GM19239 (cell line): ENCODE measurements at regions not wholly inside any gene's neighbourhood (a gene's known extent, or its start where the extent isn't known, plus 50 kb on each side); places are given as distances from the start of the nearest gene placed in this dataset.

Source experiments
- DNase-seq: peaks from one replicate; pipeline ENCODE4 v3.0.0; 2011; ENCODE audit warnings: low spot score; ENCODE audit not compliant: insufficient read length
- FAIRE-seq: peaks from 2 replicates; lab custom pipeline; 2011; peaks lifted over from hg19 to GRCh38; lab: Jason Lieb, UNC

DNA sequence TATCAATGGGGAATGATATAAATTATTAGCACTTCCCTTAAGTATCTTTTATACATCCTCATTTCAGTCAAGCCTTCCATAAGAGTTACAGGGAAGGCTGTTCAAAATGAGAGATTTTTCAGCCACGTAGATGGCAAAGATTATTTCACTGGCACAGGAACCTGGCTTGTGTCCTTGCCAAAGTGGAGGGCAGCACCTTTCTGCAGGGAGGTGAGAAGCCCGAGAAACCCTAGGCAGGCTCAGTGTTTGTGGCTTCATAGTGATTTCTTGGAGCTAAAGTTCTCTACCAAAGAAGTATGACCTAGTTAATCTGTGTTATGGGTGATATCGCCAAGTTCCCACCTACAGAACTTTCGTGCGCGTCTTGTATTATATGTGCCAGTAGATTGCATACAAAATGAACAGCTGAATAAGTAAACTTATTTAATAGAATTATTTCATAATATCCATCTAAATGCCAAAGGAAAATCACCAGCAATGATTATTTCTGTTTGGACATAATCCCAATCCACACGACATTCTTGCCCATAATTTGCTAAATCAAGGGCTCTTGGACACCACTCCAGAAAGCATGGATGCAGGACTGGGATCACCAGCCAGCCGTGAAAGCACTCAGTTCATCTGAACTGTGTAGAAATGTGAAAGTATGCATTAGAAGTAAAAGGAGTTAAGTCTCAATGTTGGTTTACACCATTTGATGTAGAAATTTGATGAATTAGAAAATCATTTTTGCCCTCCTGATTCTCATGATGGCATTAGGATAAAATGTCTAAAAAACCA lies 150.4 kb upstream of the RNF32 start:
- DNase-seq (no peak), FAIRE-seq (no peak)

DNA sequence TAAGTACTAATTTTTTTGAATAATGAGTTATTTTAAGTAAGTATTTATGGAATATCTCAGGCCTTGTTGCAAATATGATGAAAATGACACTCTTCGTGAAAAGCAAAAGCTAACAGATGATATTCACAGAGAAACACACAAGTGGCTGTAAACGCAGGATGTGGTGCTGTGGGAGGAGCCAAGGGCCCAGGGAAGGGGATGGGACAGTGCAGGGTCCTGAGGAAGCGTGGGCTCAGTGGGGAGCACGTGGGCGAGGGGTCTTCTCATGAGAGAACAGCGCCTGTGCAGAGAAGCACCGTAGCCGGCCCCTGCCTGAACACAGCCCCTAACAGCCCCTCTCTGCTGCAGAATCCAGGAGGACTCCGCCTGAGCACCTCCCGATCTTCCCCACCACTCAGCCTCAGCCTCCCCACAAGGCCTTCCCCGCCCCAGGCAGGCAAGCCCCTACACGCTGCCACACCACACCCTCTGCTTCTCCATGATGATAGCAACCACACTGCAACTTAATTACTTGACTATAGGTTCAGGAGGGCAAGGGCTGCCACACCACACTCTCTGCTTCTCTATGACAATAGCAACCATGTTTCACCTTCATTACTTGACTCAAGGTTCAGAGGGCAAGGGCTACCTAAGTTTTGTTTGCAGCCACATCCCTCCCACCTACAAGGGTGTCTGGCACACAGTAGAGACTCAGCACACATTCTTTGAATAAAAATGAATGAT lies 152.6 kb upstream of the RNF32 start:
- no peak for FAIRE-seq

DNA sequence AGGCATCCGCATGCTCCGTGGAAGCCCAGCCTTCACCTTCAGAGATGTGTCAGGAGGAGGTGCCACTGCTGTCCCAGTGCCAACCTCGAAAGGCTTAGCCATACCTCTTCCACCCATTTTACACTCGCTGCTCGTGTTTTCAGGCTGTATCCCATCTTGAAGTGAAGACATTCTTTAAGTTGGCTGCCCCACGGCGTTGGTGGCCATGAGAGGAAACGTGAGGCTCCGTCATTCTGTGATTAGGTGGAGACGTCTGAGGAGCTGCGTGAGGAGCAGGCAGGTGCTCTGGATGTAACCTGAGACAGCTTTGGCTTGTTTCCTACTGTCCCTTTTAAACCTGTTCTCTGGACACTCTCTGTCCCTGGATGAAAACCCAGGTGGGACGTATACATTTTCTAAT lies 159.9 kb upstream of the RNF32 start:
- no peak for FAIRE-seq
- DNase-seq = no peak

More for the DNA sequence above, 152.6 kb upstream of the RNF32 start:
- DNase-seq = no peak

DNA sequence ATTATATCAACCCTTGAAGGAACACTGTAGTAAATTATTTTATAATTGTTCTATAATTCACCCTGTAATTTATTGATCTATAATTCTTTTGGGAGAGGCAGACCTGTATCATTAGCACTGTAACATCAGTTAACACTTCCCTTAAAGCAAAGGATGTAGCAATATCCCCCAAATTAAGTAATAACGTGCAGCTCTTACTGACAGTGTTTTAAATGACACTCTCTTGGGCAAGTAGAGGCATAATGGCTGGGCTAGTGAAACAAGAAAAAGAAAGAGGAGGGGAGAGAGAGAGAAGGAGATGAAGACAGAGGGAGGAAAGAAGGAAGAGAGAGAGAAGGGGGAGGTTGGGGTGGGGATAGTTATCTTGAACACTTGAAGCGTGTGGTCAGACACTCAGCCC lies 161.0 kb upstream of the RNF32 start:
- FAIRE-seq = no peak
- DNase-seq = no peak

DNA sequence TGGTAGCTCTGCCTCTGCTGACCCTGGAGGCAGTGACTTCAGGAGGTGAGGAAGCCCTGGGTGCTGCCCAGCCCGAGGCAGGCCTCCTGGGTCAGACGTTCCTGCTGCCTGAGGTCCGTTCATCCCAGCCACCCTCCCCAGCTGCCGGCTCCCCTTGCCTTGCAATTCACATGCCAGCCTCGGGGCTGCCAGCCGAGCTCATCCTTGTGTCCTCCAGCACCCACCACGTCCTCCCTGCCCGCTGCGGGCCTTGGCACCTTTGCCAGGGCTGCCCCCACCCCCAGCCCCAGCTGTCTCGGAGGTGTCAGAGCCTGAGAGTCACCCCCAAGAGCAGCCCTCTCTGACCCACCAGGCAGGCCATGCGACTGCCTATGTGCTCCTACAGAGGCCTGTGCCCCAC lies 162.1 kb upstream of the RNF32 start:
- FAIRE-seq (no peak), DNase-seq (no peak)

DNA sequence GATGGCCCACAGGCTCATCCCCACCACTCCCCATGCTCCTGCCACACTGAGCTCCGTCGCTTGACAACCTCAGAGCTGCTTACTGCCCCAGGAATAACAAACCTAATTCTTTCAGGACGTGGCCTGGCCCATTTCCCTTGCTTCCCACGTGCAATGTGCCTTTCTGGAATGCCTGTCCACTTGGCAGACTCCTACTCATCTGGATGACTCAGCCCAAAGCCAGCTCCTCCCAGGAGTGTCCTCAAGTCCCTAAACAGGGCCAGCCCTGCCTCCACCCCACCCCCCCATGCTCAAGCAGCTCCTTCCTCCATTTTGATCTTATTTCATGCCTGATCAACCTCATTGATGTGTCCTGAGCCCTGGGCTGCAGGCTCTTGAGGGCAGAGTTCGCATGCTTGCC lies 164.9 kb upstream of the RNF32 start:
- FAIRE-seq = no peak
- no peak for DNase-seq

DNA sequence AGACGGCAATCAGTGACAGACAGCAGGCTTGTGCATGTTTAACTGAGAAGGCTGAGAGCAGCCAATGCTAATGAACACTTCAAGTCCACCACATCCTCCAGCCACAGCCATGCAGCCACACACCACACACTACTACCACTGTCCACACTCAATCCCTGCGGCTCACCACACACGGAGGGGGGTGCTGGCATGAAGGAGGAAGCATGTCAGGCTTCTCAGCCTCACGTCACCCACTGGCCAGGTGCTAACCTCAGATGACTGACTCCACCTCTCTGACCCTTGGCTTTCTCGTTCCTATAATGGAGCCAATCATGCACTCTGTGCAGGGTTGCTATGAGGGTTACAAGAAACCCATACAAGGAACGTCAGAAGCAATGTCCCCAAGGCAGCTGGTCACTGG lies 165.4 kb upstream of the RNF32 start:
- FAIRE-seq = no peak
- DNase-seq = no peak

DNA sequence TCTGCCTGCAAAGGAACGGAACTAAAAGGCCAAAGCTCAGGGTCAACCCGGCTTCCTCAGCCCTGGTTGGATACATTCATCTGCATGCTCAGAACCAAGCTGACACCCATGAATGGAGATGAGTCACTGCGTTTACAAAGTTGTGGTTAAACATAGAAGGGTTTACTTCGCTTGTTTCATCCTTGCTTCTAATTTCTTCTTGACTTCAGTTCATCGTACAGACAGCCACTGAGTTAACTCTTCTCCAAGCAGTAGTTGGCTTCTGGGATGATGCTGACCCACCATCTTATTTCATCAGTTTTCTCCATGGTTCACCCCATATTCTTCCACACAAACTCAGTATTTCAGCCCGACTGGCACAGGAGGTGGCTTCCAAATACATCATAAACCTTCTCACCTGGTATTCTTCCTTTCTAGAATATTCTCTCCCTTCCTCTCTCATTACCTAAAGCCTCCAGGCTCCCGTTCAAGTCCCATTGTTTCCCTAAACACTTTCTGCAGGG lies 166.3 kb upstream of the RNF32 start:
- no peak for DNase-seq
- no peak for FAIRE-seq

DNA sequence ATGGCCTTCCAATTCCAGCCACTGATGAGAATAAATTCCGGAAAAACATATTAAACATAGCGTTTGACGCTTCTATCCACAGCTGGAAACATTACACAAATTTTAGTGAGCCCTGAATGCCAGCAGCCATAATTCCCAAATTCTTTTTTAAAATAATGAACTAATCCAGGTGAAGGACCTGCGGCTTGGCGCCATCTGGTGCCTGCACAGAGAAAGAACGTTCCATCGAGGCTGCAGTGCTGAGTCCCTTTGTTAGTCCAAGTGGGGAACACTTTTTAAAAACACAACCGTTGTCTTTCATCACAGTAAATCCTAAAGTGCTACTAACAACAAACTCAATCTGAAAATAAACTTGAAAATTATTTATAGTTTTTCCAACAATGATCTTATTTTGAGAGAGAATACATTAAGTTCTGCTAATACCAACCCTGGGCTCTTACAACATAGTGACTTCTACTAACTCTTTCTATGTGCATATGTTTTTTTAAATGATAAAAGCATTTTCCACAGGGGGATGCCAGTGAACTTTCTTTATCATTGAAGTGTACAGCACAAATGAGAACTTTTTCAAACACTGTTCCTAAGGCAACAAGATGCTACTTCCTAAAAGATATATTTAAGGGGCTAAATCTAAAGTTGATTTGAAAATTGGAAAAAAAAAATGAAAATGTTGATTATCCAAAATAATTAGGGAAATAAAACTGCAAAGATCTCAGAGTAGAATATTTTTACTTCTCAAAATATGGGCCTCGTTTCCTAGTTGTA lies 166.9 kb upstream of the RNF32 start:
- FAIRE-seq (peak; percentile 56), DNase-seq (peak; percentile 48)

DNA sequence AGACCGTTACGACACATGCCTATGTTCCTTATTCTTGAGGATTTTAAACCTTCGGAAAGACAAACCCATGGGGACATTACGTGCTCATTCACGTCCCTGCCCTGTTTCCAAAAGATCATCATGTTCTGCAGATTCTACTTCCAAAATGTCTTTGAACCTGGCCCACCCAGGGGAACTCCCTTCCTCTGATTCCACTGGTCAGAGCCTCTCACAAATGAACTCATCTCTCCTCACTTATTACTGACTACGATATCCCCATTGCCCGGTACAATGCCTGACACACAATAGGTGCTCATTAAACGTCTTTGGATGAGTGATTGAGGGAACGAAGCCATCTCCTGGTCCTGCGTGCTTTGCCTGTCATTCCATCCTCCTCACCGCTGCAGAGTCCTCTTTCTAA lies 168.3 kb upstream of the RNF32 start:
- DNase-seq = no peak
- FAIRE-seq = no peak

DNA sequence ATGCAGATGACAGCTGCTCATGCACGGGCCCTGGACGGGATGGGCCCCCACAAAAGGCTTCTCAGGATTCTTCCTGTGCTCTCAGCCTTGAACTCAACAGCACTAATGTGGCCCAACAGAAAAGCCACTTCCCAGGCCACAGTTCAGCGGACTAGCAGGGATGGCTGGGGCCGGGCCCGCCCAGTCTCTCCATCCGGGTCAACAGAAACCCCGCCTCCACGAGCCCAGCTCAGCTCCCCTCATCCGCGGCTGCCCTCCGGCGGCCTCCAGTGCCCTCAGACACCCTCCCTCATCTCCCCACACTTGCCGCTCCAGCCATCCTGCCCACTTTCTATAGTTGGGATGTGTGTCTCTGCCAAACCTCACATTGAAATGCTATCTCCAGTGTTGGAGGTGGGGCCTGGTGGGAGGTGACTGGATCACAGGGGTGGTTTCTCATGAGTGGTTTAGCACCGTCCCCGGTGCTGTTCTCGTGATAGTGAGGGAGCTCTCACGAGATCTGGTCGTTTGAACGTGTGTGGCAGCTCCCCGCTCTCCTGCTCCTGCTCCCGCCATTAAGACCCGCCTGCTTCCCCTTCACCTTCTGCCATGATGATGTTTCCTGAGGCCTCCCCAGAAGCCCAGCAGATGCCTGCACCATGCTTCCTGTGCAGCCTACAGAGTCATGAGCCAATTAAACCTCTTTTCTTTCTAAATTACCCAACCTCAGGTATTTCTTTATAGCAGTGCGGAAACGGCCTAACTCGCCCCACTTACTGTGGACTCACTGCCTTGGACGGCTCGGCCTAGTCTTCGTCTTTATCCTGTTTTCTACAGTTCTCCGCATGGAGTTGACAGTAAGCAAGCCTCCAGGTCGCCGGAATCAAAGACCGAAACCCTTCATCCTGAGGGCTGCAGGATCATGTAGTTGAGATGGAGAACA lies 169.9 kb upstream of the RNF32 start:
- DNase-seq = no peak

DNA sequence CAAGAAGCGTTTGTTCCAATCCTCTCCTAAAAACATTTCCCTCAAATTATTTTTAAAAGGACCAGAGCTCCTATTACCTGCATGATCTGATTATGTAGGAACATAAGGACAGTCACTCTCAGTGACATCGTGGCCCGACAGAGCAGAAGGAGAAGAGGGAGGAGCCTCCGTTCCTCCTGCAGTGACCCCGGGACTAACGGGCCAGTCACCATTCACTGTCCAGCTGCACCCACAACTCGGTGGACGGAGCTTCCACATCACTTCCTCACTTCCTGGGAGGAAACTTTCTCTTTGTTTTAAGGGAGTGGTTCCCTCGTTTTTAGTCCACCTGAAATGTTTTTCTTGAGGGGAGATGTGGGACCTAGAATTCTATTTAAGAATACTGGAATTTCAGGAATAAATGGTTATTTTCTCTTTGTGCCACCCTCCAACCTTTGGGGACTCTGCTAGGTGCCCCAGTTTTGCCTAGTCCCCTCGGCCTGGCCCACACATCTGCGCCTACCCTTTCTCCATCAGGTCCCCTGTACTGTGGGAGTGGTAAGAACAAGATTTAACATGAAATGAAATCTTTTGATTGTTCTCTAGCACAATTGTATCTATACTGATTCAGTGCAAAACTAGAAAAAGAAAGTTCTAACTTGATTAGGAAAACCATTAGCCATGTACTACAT lies 173.5 kb upstream of the RNF32 start:
- DNase-seq (no peak), FAIRE-seq (no peak)

More for the DNA sequence above, 169.9 kb upstream of the RNF32 start:
- FAIRE-seq = no peak

DNA sequence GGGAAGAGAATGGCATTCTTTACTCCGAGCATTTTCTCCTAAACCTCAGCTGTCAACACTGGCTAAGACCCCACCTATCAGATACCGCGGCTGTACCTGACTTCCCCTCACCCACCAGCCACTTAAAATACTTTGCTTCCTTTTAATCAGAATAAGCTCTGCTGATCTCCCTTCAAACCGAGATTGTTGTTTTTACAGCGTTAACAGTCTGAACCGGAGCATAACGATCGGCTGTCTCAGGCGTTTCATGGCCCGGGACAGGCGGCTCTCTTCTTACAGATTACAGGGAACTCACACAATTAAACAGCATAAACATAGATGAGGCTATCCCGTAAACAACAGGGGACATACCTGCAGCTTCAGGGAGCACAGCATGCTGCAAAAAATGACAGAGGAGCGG lies 174.3 kb upstream of the RNF32 start:
- no peak for DNase-seq
- no peak for FAIRE-seq

DNA sequence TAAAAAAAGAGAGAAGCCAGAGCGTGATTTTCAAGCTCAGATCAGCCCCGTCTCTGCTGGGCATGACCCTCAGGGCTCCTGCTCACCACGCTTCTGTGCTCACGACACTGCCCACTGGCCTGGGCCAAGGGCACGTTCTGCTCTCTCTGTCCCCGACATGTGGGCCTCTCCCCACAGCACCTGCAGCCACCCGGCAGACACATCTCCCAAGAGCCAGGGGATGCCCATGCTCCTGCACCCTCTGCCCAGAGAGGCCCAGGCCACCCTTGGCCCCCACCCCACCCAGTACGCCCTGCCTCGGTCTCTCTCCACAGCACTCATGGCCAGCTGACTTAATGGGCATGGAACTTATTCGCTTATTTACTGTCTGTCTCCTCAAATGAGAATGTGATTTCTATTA lies 175.4 kb upstream of the RNF32 start:
- no peak for DNase-seq
- FAIRE-seq = no peak

DNA sequence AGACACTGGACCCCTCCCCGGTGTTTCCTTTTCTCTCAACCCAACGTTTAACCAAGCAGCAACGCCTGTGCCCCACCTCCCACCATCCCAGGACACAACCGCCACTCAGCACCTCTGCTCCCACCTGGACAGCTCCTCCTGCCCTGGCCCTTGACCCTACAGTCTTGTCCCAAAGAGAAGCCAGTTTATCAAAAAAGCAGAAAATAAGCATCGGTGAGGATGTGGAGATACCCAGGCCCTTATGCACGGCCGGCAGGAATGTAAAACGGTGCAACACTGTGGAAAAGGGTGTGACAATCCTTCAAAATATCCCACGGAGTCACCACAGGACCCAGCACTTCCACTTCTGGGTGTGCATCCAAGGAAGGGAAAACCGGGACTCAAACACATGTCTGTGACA lies 176.2 kb upstream of the RNF32 start:
- DNase-seq = no peak
- no peak for FAIRE-seq

DNA sequence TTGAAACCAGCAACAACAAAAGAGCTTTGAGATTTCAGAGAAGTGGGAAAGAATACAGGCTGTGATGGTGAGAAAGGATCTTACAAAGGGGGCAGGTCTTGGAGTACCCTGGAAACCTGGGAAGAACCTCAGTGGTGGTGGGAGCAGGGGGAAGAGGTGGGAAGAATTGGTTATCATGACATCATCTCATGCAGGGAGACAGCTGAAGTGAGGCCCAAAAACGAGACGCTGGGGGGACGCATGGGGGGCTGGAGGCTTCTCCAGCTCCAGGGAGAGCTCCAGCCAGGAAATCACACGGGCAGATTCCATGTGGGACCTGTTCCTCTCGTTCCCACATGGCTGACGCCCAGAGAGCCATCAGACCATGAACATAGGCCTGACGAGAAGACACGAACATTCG lies 177.3 kb upstream of the RNF32 start:
- DNase-seq (no peak), FAIRE-seq (no peak)

DNA sequence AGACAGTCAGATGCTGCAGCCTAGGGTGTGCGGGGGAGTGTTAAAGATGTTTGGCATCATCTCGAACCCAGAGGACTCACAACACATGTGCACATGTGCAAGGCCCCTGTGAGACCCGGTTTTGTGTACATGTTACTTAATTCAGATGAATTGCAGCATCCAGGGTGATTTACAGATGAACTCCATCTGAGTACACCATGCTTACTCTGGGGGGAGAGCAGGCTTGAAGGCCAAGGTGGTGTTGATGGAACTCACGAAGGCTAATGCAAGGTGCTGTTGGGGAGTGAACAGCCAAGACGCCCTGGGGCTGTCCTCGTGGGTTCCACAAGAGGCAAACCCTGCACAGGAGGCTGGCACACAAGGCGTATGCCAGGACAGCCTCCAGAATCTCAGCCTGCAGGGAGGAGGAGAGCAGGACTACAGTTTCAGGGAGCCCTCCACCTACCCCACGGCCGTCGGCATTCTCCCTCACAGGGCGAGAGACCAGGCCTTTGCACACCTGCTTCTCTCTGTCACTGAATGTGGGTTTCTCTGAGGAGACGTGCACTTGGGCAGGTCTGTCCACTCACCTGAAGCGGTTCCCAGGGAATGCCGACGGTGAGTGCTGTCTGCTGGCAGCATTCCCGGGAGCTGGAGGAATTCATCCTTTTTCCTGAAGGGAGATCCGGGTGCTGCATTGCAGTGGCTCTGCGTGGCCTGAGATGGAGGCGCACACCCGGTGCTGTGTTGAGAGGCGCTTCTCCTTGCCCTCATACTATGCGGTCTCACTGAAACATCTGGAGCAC lies 178.5 kb upstream of the RNF32 start:
- FAIRE-seq = no peak
- no peak for DNase-seq

DNA sequence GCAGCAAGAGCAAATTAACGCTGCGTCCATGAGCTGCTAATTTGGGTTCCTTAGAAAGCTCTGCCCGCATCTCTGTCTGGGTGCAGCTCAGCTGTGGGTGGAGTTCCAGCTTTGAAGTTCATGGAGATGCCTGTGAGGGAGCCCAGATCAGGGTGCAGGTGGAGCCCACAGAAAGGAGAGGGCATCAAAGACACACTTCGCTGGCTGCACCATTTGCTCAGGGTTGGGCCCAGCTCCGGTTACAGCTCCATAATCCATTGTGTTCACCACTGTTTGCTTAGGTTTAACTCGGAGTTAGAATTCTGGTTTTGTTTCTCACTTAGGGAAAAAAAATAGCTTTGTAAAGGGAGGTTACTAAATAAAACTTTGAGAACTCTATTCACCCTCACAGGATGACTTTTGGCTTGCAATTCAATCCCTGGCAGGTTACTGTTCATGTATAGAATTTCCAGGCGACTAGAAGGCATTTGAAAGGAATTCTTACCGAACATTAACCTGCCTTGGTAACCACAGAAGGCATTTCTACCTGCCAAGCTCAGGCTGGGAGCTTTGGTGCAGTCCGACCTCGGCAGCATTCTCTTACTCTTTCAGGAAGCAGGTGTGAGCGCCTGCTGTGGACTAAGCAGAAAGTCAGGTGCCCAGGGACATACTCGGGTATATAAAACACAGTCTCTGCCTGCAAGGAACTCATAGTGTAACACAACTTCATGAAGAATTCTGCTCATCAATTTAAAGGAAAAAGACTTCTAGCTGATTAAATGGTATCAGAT lies 179.5 kb upstream of the RNF32 start:
- no peak for FAIRE-seq

More for the DNA sequence above, 179.5 kb upstream of the RNF32 start:
- no peak for DNase-seq
